NCI-H524 treated with DMSO at 0.1 percent for 48 hours (cell line): ENCODE measurements at regions not wholly inside any gene's neighbourhood (a gene's known extent, or its start where the extent isn't known, plus 50 kb on each side); places are given as distances from the start of the nearest gene placed in this dataset.
"Not testable (repeated sequence)": the region's sequence is repeated elsewhere in the genome, so short reads cannot be mapped to it uniquely, and the experiment has no call there.

ENCODE experiments used
- DNase-seq: peaks from one replicate; lab custom pipeline; 2025; lab: John Stamatoyannopoulos, UW

DNA sequence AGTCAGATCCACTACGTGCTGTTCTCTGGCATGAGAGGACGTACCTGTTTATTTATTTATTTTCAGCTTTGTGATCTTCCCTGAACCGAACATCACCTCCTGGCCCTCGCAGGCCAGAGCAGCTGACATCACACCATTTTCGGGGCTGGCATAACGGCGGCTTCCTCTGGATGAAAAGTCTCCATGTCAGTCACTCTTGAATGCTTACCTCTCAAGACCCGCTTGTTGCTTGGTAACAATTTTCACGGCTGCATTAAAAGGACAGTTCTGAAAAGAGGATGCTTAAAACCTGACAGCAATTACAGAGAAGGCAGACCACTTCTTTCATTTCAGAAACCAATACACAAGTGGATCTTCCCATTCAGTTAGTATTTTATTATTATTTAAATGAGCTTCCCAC is 159.8 kb upstream of the CDH4 start:
- no peak for DNase-seq

DNA sequence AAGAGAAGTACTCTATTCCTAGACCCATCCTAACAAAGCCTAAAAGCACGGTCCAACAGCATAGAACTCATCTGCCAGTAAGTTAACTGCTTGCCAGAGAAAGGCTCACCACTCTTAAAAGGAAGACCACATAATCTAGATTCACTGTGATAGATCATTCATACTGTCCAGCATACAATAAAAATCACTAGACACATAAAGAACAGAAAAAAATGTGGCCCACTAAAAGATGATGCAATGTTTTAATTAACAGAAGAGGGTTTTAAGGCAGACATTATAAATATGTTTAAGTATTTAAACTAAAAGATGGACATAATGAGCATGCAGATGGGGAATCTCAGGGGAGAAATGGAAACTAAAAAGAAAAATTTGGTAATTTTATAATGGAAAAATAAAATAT is 157.5 kb upstream of the CDH4 start:
- no peak for DNase-seq

DNA sequence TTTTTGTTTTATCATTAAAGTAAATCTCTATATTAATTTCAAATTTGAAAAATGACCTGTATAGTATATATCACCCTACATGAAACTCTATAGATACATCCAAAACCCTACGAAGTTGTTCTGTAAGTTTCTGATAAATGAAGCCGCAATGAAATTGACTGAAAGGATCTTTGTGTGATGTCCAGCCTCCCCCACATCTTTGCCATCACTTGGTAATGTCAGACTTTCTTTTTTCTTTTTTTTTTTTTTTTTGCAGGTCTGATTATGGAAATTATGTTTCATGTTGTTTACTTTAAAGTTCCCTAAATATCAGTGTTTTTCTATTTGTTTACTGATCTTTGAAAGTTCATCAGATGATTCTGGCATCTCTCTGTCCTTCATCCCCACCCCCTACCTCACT is 155.6 kb upstream of the CDH4 start:
- DNase-seq = no peak

DNA sequence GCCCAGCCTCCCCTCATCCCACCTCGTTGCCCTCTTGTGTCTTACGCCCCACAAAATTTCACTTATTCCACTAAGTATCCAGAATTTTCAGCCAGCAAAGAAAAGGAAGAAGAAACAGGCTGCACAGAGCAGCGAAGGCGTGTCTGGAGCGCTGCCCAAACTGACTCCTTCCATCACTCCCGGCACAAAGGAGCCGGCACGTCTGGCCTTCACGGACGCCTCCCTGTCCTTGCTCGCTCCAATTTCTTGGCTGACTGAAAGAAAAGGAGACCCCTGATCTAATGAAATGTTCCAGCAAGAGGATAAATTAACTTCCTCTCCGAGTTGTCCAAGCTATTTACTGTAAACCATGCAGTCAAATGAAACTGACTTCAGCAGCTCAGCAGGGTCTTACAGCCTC is 152.3 kb upstream of the CDH4 start:
- no peak for DNase-seq

GRCh38 chr20:61100489-61100888 is 151.6 kb upstream of the CDH4 start:
- DNase-seq = no peak

DNA sequence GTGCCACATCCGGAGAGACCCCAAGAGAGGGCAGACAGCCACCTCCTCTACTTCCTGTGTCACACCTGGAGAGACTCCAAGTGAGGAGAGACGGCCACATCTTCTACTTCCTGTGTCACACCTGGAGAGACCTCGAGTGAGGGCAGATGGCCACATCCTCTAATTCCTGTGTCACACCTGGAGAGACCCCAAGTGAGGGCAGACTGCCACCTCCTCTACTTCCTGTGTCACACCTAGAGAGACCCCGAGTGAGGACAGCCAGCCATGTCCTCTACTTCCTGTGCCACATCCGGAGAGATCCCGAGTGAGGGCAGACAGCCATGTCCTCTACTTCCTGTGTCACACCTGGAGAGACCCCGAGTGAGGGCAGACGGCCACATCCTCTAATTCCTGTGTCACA is 150.7 kb upstream of the CDH4 start:
- DNase-seq = not testable (repeated sequence)

DNA sequence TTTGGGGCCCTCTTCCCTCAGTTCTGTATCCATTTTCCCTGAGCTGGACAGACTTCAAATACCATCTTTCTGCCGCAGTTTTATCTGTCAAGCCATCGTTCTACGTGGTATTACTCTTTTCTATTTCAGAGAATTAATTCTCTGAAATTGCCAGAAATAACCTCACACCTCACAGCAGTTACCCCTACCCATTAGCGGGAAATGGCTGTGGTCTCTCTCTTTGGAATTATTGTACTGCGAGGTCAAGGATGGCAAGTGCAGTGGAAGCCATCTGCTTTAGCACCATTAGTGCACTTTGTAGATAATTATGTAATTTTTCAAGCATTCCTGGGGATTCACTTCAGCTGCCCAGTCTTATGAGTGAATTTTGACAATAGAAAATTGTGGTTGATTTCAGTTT is 147.8 kb upstream of the CDH4 start:
- no peak for DNase-seq

DNA sequence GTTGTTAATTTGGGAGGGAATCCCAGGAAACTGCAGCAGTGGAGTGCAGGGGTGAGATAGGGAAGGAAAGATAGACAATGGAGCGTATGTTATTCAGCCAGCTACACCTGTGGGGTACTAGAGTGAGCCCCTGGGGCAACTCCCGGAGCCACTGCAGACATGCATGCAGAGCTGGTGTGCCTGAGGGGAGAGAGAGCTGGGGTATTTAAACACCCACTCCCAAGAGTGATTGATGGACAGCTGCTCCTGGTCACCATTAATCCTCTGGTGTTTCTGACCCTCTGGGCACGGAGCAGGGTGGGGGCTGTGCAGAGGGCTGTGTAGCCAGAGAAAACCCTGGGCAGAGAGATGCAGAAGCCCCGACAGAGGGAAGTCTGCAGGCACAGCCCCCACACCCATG is 146.7 kb upstream of the CDH4 start:
- no peak for DNase-seq

- no peak for DNase-seq
These were observed 145.6 kb upstream of the CDH4 start for GRCh38 chr20:61106438-61106837.

- DNase-seq = no peak
These were observed 142.7 kb upstream of the CDH4 start for GRCh38 chr20:61109221-61109805.

DNA sequence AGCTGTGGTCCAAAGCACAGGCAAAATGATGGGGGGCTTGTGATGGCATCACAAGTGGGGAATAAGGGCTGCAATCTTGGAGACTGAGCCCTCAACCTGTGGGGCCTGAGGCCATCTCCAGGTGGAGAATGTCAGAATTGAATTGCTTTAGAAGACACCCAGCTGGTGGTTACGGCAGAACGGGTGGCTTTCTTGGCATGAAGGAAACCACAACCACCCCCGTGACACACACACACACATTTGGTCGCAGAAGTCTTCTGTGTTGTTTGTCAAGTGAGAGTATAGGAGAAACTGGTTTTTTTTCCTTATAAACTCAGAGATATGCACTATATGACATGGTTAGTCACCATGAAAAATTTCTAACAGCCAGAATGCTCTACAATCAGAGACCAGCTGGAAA is 139.5 kb upstream of the CDH4 start:
- no peak for DNase-seq

- DNase-seq = no peak
These were observed 138.3 kb upstream of the CDH4 start for GRCh38 chr20:61113731-61114130.

DNA sequence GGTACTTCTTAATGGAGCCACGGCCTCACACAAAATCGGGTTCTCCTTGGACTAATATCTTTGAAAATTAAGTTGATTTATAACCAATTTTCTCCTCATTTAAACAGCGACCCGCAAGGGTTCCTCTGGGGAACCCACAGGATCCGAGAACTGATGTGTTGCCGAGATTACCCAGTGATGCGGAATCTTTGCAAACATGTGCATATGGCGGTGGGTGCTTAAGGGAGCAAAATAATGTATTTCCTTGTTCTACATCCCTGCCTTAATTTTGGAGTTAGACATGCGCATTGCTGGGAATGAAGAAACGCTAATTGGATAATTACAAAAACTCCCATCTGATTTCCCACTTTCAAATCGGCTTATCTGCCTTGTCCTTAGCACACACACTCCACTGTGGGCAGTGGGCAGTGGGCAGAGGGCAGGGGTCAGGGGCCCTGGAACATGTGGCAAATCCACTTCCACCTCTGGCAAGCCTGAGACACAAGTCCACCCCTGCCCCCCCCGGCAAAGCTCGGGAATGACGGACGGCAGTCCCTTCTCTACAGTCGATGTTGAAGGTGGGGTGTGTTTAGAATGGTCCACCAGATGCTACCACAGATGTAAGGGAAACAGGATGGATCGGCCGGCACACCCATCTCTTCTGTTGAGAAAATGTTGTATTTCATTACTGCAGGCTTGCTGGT is 137.4 kb upstream of the CDH4 start:
- DNase-seq = no peak

- DNase-seq = no peak
These were observed 136.5 kb upstream of the CDH4 start for GRCh38 chr20:61115364-61116065.

GRCh38 chr20:61117725-61118124 is 134.3 kb upstream of the CDH4 start:
- no peak for DNase-seq

GRCh38 chr20:61118429-61119224 is 133.4 kb upstream of the CDH4 start:
- DNase-seq = no peak

- DNase-seq = no peak
These were observed 132.8 kb upstream of the CDH4 start for GRCh38 chr20:61119273-61119672.

- DNase-seq = peak; percentile 27
These were observed 132.2 kb upstream of the CDH4 start for GRCh38 chr20:61119794-61120410.

- DNase-seq = peak; percentile 63
These were observed 131.2 kb upstream of the CDH4 start for GRCh38 chr20:61120595-61121515.

DNA sequence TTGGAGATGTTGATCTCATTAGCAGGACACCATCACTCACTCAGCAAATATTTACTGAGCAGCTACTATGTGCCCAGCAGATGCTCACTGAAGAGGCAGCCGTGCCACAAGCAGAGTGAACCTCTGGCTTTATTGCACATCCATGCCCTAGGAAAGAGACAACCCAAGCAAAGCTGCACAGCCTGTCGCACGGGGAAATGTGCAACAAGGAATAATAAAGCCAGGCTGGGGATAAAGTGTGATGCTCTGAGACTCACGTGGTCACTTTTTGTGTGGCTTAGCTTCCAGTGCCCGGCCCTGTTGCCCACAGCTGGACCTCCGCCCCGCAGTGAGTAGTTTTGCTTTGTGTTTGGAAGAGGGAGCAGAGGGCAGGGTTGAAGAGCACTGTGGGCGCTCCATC is 130.4 kb upstream of the CDH4 start:
- no peak for DNase-seq

- no peak for DNase-seq
These were observed 128.8 kb upstream of the CDH4 start for GRCh38 chr20:61123286-61123685.
